Body of pancreas (tissue), 4 donors: ENCODE measurements at regions not wholly inside any gene's neighbourhood (a gene's known extent, or its start where the extent isn't known, plus 50 kb on each side); places are given as distances from the start of the nearest gene placed in this dataset.

Experiments used
- ATAC-seq: fragments of 150-250 bp; one replicate; pipeline ENCODE4 v1.9.1; 2016
- DNase-seq, 4 donors: peaks; one replicate each; pipeline ENCODE4 v3.0.0-alpha.2; 2019
- H3K27ac ChIP-seq, 4 donors: fragments of 200-600 bp; sonication (generic); 1 replicate in 3 of 4; 2 replicates in 1 of 4; pipeline versions ENCODE4 v1.5.1 to v1.6.1; 2016 to 2019; ENCODE audit warnings: mild to moderate bottlenecking in 1 of 4, mixed read lengths in 1 of 4, moderate library complexity in 1 of 4
- H3K27me3 ChIP-seq, 2 donors: fragments of 200-600 bp; sonication (generic); one replicate each; pipeline ENCODE4 v1.6.0; 2016; ENCODE audit warnings: mild to moderate bottlenecking in 1 of 2
- H3K36me3 ChIP-seq, 2 donors: fragments of 200-600 bp; sonication (generic); replicated peaks in 1 of 2; 2 replicates each; pipeline ENCODE4 v1.5.1; 2016; ENCODE audit warnings: low read depth in 2 of 2; ENCODE audit not compliant: insufficient read depth in 1 of 2
- H3K4me1 ChIP-seq: fragments of 200-600 bp; sonication (generic); one replicate; pipeline ENCODE4 v1.6.0; 2016
- H3K4me3 ChIP-seq, 2 donors: fragments of 200-600 bp; sonication (generic); 1 replicate in 1 of 2; 2 replicates in 1 of 2; pipeline ENCODE4 v1.5.1; 2016 to 2019
- H3K9me3 ChIP-seq, 3 donors: fragments of 200-600 bp; sonication (generic); 1 replicate in 2 of 3; 2 replicates in 1 of 3; pipeline ENCODE4 v1.5.1; 2016
- CTCF ChIP-seq, 7 experiments: fragments of 450-650 bp in 4 of 7; fragments of 200-600 bp in 3 of 7; sonication (generic) in 3 of 7; IDR thresholded peaks; one replicate each; pipeline ENCODE4 v1.5.1; 2016 to 2019; ENCODE audit warnings: antibody characterized with exemption in 7 of 7
- POLR2A ChIP-seq, 3 donors: fragments of 450-650 bp; IDR thresholded peaks; one replicate each; pipeline ENCODE4 v1.6.1; 2016; ENCODE audit warnings: antibody characterized with exemption in 3 of 3, mild to moderate bottlenecking in 2 of 3
- WGBS, 2 donors: methylation state at CpG; one replicate each; pipeline ENCODE4 v1.1.5; 2017; 5-methylcytosine and 5-hydroxymethylcytosine counted together
- intact Hi-C: fragments of 100-400 bp; cut with DNase I; formaldehyde crosslinking; loops from one replicate; pipeline ENCODE4 v1.15.1; 2023

- Histone ChIP-seq H3K36me3 (no peaks in the 10 kb centered on the region), H3K9me3 (no peaks in the 10 kb centered on the region), H3K27me3 (no peaks in the 10 kb centered on the region), H3K27ac (no peak overlapping the region), H3K4me3 (no peak overlapping the region), H3K4me1 (no peaks in the 10 kb centered on the region)
- no peak for TF ChIP-seq CTCF (IDR thresholded peaks at IDR 0.05)
- TF ChIP-seq POLR2A (IDR thresholded peaks at IDR 0.05) = no peak
- 75 to 76% methylated on average over 3 of the region's 3 CpGs for WGBS, 2 donors
- intact Hi-C loops = no loop called here
- DNase-seq (no peak), ATAC-seq (no peak)
These were observed 774.8 kb upstream of the ARGLU1 start for GRCh38 chr13:107342747-107343146.

DNA sequence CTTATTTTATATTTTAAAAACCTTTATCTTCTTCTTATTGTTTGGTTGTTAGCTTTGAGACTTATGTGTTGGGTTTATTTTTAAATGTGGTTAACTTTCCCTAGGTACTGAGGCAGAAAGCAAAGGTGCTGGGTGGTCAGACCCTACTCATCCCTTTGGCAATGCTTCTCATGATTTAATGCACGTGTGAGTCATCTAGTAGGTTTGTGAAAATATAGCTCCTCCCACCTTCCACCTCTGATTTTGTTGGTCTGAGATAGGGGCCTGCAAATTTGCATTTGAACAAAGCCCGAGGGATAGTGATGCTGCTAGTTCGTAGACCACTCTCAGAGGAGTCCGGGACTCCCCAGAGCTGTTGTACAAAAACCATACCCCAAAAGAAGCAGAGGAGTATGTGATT lies 771.3 kb upstream of the ARGLU1 start:
- ATAC-seq (no peak), DNase-seq (no peak)
- 49 to 57% methylated on average over 4 of the region's 4 CpGs for WGBS, 2 donors
- H3K36me3 ChIP-seq = no peaks in the 10 kb centered on the region
- H3K9me3 ChIP-seq = no peaks in the 10 kb centered on the region
- no peaks in the 10 kb centered on the region for H3K27me3 ChIP-seq
- no peaks in the 10 kb centered on the region for H3K4me1 ChIP-seq
- intact Hi-C loops = no loop called here
- TF ChIP-seq CTCF (IDR thresholded peaks at IDR 0.05) (no peak), POLR2A (IDR thresholded peaks at IDR 0.05) (no peak)
- H3K4me3 ChIP-seq = no peak overlapping the region
- no peak overlapping the region for H3K27ac ChIP-seq

DNA sequence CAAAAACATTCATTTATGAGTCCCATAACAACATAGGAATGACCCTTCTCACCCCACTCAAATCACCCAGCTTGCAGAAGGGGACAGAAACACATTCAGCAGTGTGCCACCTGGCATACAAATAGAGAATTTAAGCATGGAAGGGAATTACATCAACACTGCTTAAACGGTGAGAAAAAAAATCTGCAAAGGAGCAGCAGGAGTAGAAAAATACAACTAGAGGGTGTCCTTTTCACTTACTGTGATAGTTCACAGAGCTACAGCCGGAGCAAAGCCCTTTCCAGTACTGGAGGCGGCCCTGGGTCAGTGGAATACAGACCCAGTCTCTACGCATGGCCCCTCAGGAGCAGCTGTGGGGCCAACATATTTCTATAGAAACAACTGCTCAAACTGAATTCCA lies 764.3 kb upstream of the ARGLU1 start:
- no peak for TF ChIP-seq POLR2A (IDR thresholded peaks at IDR 0.05)
- TF ChIP-seq CTCF (IDR thresholded peaks at IDR 0.05) = no peak
- Histone ChIP-seq H3K9me3 (no peaks in the 10 kb centered on the region), H3K27ac (no peak overlapping the region), H3K4me3 (no peak overlapping the region), H3K4me1 (no peaks in the 10 kb centered on the region), H3K27me3 (no peaks in the 10 kb centered on the region), H3K36me3 (no peaks in the 10 kb centered on the region)
- 58 to 60% methylated on average over 4 of the region's 4 CpGs for WGBS, 2 donors
- ATAC-seq (no peak), DNase-seq (no peak)
- intact Hi-C loops = no loop called here

GRCh38 chr13:107331359-107331758 lies 763.4 kb upstream of the ARGLU1 start:
- WGBS, 2 donors = 49 to 53% methylated on average over 5 of the region's 5 CpGs
- TF ChIP-seq POLR2A (IDR thresholded peaks at IDR 0.05) (no peak), CTCF (IDR thresholded peaks at IDR 0.05) (no peak)

DNA sequence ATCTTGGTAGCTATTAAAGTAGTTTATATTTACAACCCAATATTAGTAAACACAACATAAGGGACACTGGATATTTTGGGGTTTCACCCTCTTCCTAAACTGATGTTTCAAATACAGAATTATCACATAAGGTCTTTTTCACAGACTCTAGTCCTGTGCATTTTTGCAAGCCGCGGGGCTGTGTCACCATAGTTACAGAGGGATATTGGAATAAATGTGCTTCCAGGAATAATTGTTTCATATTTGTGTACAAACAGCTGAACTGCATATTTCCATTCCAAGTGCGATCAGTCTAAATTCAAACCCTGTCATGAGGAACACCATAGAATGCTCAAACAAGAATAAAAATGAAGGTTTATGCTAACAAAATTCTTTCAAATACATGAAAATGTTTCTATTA lies 762.5 kb upstream of the ARGLU1 start:
- Histone ChIP-seq H3K36me3 (no peaks in the 10 kb centered on the region), H3K27ac (no peak overlapping the region), H3K4me1 (no peaks in the 10 kb centered on the region), H3K4me3 (no peak overlapping the region), H3K9me3 (no peaks in the 10 kb centered on the region), H3K27me3 (no peaks in the 10 kb centered on the region)
- ATAC-seq = no peak
- no peak for TF ChIP-seq POLR2A (IDR thresholded peaks at IDR 0.05)
- TF ChIP-seq CTCF (IDR thresholded peaks at IDR 0.05) = no peak
- intact Hi-C loops = no loop called here
- 82 to 87% methylated on average over 3 of the region's 3 CpGs for WGBS, 2 donors
- no peak for DNase-seq

More at GRCh38 chr13:107331359-107331758, 763.4 kb upstream of the ARGLU1 start:
- Histone ChIP-seq H3K4me3 (no peak overlapping the region), H3K27me3 (no peaks in the 10 kb centered on the region), H3K4me1 (no peaks in the 10 kb centered on the region), H3K36me3 (no peaks in the 10 kb centered on the region), H3K9me3 (no peaks in the 10 kb centered on the region), H3K27ac (no peak overlapping the region)
- no peak for ATAC-seq
- intact Hi-C loops = no loop called here
- DNase-seq = no peak
